Omental fat pad (tissue), 3 donors: ENCODE measurements at regions not wholly inside any gene's neighbourhood (a gene's known extent, or its start where the extent isn't known, plus 50 kb on each side); places are given as distances from the start of the nearest gene placed in this dataset.

Source experiments
- ATAC-seq: fragments of 150-250 bp; one replicate; pipeline ENCODE4 v1.9.1; 2016; ENCODE audit warnings: mild to moderate bottlenecking, moderate library complexity; ENCODE audit not compliant: low FRiP score
- DNase-seq: peaks from one replicate; pipeline ENCODE4 v3.0.0-alpha.2; 2019; ENCODE audit warnings: low spot score
- TF ChIP-seq, protein P1 (sequence below), 3 donors: fragments of 450-650 bp; IDR thresholded peaks; one replicate each; pipeline ENCODE4 v1.5.1; 2016 to 2017; ENCODE audit warnings: antibody characterized with exemption in 3 of 3, mild to moderate bottlenecking in 3 of 3, moderate library complexity in 2 of 3

DNA sequence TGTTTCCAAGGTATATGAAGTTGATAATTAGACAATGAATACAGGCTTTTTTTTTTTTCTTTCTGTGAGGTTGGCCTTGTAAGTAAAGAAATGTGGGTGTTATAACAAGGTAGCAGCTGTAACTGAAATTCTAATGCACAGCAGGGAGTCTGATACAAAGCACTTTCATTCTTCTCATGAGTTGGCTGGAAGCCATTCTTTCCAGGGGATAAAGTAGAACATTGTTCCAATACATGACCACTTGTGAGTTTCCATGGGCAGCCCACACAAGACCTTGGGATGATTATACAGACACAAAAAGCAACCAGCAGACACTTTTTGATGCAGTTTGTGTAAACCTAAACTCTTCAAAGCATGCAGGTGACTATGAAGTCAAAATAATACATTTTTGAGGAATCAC is 1785.9 kb upstream of the WWC1 start:
- no peak for DNase-seq
- no peak for ATAC-seq
- TF ChIP-seq, protein P1, sequence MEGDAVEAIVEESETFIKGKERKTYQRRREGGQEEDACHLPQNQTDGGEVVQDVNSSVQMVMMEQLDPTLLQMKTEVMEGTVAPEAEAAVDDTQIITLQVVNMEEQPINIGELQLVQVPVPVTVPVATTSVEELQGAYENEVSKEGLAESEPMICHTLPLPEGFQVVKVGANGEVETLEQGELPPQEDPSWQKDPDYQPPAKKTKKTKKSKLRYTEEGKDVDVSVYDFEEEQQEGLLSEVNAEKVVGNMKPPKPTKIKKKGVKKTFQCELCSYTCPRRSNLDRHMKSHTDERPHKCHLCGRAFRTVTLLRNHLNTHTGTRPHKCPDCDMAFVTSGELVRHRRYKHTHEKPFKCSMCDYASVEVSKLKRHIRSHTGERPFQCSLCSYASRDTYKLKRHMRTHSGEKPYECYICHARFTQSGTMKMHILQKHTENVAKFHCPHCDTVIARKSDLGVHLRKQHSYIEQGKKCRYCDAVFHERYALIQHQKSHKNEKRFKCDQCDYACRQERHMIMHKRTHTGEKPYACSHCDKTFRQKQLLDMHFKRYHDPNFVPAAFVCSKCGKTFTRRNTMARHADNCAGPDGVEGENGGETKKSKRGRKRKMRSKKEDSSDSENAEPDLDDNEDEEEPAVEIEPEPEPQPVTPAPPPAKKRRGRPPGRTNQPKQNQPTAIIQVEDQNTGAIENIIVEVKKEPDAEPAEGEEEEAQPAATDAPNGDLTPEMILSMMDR (IDR thresholded peaks at IDR 0.05) = no peak

GRCh38 chr5:166507810-166508425 is 1783.5 kb upstream of the WWC1 start:
- TF ChIP-seq, protein P1 (IDR thresholded peaks at IDR 0.05) = no peak
- no peak for ATAC-seq
- DNase-seq = no peak

DNA sequence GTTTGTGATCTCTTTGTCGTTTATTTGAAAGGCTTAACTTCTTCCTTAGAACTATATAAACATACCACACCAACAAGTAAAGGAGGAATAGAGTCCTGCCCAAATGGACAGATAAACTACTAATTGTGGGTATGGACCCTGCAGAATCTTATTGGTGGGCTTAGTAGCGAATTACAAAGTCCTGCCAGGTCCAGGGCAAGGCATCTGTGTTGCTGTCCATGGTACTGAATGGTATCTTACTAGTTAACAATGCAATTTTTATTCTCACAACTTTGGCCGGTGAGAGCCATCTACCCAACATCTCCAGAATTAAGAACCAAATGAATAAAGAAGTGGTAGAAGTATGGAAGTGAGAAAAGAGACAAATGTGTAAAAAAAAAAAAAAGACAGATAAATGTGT is 1782.4 kb upstream of the WWC1 start:
- TF ChIP-seq, protein P1 (IDR thresholded peaks at IDR 0.05) = no peak
- DNase-seq (no peak), ATAC-seq (no peak)

DNA sequence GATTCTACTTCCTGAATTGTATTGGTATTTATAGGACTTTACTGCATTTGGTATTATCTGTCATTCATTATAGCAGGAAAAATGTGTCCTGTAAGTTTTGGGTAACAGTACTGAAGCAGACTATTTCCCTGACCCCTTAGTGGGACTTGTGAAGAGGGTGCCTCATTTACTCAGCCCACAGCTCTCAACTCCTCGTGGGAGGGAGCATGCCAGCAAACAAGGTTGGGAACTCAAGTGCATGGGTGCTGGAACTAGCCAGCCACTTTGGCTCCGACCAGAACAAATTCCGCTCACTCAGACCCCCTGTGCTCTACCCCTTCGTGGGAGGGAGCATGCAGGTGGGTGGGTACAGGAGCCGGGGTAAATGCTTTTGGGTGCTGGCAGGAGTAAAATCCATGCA is 1773.5 kb upstream of the WWC1 start:
- ATAC-seq (no peak), DNase-seq (no peak)
- TF ChIP-seq, protein P1 (IDR thresholded peaks at IDR 0.05) = no peak

DNA sequence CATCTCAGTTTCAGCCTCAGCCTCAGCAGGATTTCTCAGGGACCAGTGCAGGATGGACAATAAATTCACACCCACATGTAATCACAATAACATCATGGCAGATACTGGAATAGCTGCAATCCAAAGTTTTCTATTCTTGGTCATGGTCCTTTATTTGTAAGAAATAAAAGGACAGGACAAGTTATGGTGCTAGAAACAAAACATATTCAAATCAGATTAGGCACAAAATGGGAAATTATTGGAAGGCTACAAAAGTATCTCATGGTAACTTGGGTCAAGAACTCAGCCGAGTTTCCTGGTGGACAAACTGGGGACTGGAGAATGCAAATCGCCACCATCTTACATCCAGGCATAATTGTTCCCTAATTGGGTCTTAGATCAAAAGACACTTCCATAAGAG is 1768.2 kb upstream of the WWC1 start:
- TF ChIP-seq, protein P1 (IDR thresholded peaks at IDR 0.05) = no peak
- DNase-seq = no peak
- ATAC-seq = no peak

DNA sequence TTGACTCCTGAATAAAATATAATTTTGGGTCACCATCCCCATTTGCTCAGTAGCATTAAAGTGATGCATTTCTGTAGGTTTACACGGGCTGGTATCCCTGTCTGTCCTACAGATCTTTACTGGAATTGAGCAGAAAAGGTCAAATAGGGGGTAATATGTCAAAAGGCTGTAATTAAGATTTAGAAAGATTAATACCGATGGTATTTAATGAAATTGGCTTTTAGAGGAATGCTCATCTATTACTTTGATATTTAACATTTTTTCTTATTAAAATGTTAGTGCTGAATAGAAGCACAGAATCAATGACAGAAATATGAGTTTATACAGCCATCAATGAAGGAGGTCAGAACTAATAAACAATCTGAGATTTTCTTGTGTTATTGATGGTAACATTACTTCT is 1762.2 kb upstream of the WWC1 start:
- no peak for DNase-seq
- no peak for ATAC-seq
- TF ChIP-seq, protein P1 (IDR thresholded peaks at IDR 0.05) = no peak

DNA sequence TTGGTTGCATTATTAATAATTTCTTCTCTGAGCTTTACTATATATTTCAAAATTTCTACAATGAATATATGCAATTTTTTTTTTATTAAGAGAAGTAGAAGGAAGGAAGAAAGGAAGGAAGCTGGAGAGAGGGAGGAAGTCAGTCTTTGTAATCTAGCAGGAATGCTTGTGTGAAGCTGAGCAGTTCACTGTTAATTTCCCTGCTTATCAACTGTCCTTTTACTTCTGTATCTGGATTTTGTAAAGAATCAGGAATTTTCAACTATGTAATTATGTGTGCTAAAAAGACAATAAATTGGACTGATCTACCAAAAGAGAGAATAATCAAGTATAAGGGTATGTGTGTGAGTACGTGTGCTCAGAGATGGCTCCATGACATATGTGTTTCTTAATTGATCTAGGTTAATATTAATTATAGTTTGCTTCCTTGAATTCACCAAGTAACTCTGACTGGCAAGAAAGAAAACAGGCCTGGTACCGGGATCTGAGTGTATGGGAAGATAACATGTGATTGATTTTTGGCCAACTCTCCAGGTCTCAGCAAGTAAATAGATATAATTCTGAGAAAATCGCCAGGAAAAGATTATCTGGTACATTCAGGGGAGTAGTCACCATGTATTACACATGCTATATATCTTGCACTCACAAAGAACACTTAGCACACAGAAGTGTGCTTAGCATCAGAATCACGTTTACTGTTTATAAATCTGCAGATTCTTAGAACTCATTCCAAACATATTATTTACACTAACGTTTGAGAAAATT is 1758.8 kb upstream of the WWC1 start:
- peak; percentile 76 for ATAC-seq
- TF ChIP-seq, protein P1 (IDR thresholded peaks at IDR 0.05) = no peak

More for the DNA sequence above, 1758.8 kb upstream of the WWC1 start:
- no peak for DNase-seq
